Fibroblast of pulmonary artery (primary cell): ENCODE measurements at regions not wholly inside any gene's neighbourhood (a gene's known extent, or its start where the extent isn't known, plus 50 kb on each side); places are given as distances from the start of the nearest gene placed in this dataset.
A peak's percentile ranks its signal among the peaks of the same experiment; 100 is the strongest.
"Not testable (repeated sequence)": the region's sequence is repeated elsewhere in the genome, so short reads cannot be mapped to it uniquely, and the experiment has no call there.

ENCODE experiments used
- DNase-seq: peaks from one replicate; pipeline ENCODE4 v3.0.0-alpha.2; 2010; ENCODE audit warnings: low read depth
- H3K4me3 ChIP-seq: replicated peaks from 2 replicates; pipeline ENCODE4 v1.5.1; 2011; ENCODE audit warnings: low read depth, mild to moderate bottlenecking, control low read depth, low read length, moderate library complexity
- CTCF ChIP-seq: IDR thresholded peaks from 2 replicates; pipeline ENCODE4 v1.5.1; 2011; ENCODE audit warnings: mild to moderate bottlenecking, control low read depth, low read length, inconsistent platforms; ENCODE audit errors: missing control alignments

- peak; percentile 6 for DNase-seq
- no peak for TF ChIP-seq CTCF
- no peak overlapping the region for H3K4me3 ChIP-seq
Observed at GRCh38 chr2:104944495-104944894, 90.6 kb downstream of the POU3F3 start.

- H3K4me3 ChIP-seq: no peak overlapping the region
- no peak for TF ChIP-seq CTCF
- no peak for DNase-seq
Observed at GRCh38 chr2:104945121-104945520, 91.2 kb downstream of the POU3F3 start.

GRCh38 chr2:104945866-104946265 lies 92.0 kb downstream of the POU3F3 start:
- TF ChIP-seq CTCF: no peak
- DNase-seq: no peak
- H3K4me3 ChIP-seq: no peak overlapping the region

- not testable (repeated sequence) for H3K4me3 ChIP-seq, DNase-seq
Observed at GRCh38 chr2:104947456-104947855, 90.4 kb upstream of the MRPS9 start.

- TF ChIP-seq CTCF: no peak
- DNase-seq: no peak
- no peak overlapping the region for H3K4me3 ChIP-seq
Observed at GRCh38 chr2:104952976-104953375, 84.9 kb upstream of the MRPS9 start.

GRCh38 chr2:104965900-104966299 lies 72.0 kb upstream of the MRPS9 start:
- DNase-seq: no peak
- TF ChIP-seq CTCF: no peak
- H3K4me3 ChIP-seq: no peak overlapping the region

- TF ChIP-seq CTCF: no peak
- DNase-seq: no peak
- H3K4me3 ChIP-seq: no peak overlapping the region
Observed at GRCh38 chr2:104969564-104969963, 68.3 kb upstream of the MRPS9 start.

- no peak overlapping the region for H3K4me3 ChIP-seq
- DNase-seq: no peak
- no peak for TF ChIP-seq CTCF
Observed at GRCh38 chr2:104975371-104975770, 62.5 kb upstream of the MRPS9 start.
